OCI-LY1 (cell line): ENCODE measurements at regions not wholly inside any gene's neighbourhood (a gene's known extent, or its start where the extent isn't known, plus 50 kb on each side); places are given as distances from the start of the nearest gene placed in this dataset.

Source experiments
- H2AFZ ChIP-seq: fragments of 200-600 bp; sonication (generic), shearing (Covaris generic); 2 replicates; pipeline ENCODE4 v1.6.0; 2014; ENCODE audit warnings: antibody characterized with exemption, mild to moderate bottlenecking, low read length
- H3F3A ChIP-seq: fragments of 200-600 bp; sonication (generic), shearing (Covaris generic); 2 replicates; pipeline ENCODE4 v1.6.0; 2014; ENCODE audit warnings: mild to moderate bottlenecking, antibody characterized with exemption, low read length, moderate library complexity; ENCODE audit not compliant: insufficient read depth
- H3K27ac ChIP-seq: fragments of 200-600 bp; sonication (generic); 2 replicates; pipeline ENCODE4 v1.5.1; 2014; ENCODE audit warnings: low read length, mixed run types, mild to moderate bottlenecking, low read depth; ENCODE audit not compliant: poor library complexity, severe bottlenecking
- H3K27me3 ChIP-seq: fragments of 200-600 bp; sonication (generic); 2 replicates; pipeline ENCODE4 v1.6.0; 2014; ENCODE audit warnings: antibody characterized with exemption, mild to moderate bottlenecking, low read length, moderate library complexity; ENCODE audit not compliant: insufficient read depth
- H3K36me3 ChIP-seq: fragments of 200-600 bp; sonication (generic); 2 replicates; pipeline ENCODE4 v1.6.1; 2014; ENCODE audit warnings: mild to moderate bottlenecking, antibody characterized with exemption, low read length, moderate library complexity, mixed read lengths; ENCODE audit not compliant: insufficient read depth
- H3K4me1 ChIP-seq: fragments of 200-600 bp; sonication (generic); 2 replicates; pipeline ENCODE4 v1.5.1; 2014; ENCODE audit warnings: mild to moderate bottlenecking, low read length, moderate library complexity; ENCODE audit not compliant: insufficient read depth, severe bottlenecking
- H3K4me2 ChIP-seq: fragments of 200-600 bp; sonication (generic), shearing (Covaris generic); 2 replicates; pipeline ENCODE4 v1.6.1; 2014; ENCODE audit warnings: low read length
- H3K4me3 ChIP-seq: fragments of 200-600 bp; sonication (generic); 2 replicates; pipeline ENCODE4 v1.5.1; 2014; ENCODE audit warnings: low read length, low read depth, mild to moderate bottlenecking, mixed read lengths; ENCODE audit not compliant: poor library complexity, severe bottlenecking
- H3K79me2 ChIP-seq: fragments of 200-600 bp; shearing (Covaris generic); 2 replicates; pipeline ENCODE4 v1.6.1; 2016; ENCODE audit warnings: mixed run types, low read length, mixed read lengths; ENCODE audit not compliant: insufficient read depth
- H3K9ac ChIP-seq: fragments of 200-600 bp; sonication (generic), shearing (Covaris generic); 2 replicates; pipeline ENCODE4 v1.6.1; 2014; ENCODE audit warnings: mild to moderate bottlenecking, low read length, mixed read lengths
- H3K9me2 ChIP-seq: fragments of 200-600 bp; sonication (generic), shearing (Covaris generic); 2 replicates; pipeline ENCODE4 v1.6.1; 2014; ENCODE audit warnings: low read depth, mild to moderate bottlenecking, low read length, mixed read lengths
- H3K9me3 ChIP-seq: fragments of 200-600 bp; shearing (Covaris generic); 2 replicates; pipeline ENCODE4 v1.6.1; 2014; ENCODE audit warnings: low read length, mixed read lengths
- H4K20me1 ChIP-seq: fragments of 200-600 bp; sonication (generic), shearing (Covaris generic); 2 replicates; pipeline ENCODE4 v1.6.0; 2016; ENCODE audit warnings: mild to moderate bottlenecking, low read length; ENCODE audit not compliant: insufficient read depth
- CTCF ChIP-seq: fragments of 200-600 bp; sonication (generic), shearing (Covaris generic); IDR thresholded peaks from 2 replicates; pipeline ENCODE4 v1.5.1; 2017; ENCODE audit warnings: mild to moderate bottlenecking, antibody characterized with exemption, low read length, moderate library complexity, mixed read lengths
- EZH2 ChIP-seq: fragments of 200-600 bp; sonication (generic), shearing (Covaris generic); IDR thresholded peaks from 2 replicates; pipeline ENCODE4 v1.8.0; 2017; ENCODE audit warnings: borderline replicate concordance, mixed run types, mild to moderate bottlenecking, antibody characterized with exemption, low read length, moderate library complexity, mixed read lengths

GRCh38 chrX:139186991-139187390 lies 343.5 kb upstream of the F9 start:
- Histone ChIP-seq H3F3A (no peaks in the 10 kb centered on the region), H2AFZ (no peak overlapping the region), H3K27ac (no peak overlapping the region), H3K4me1 (no peaks in the 10 kb centered on the region), H3K9ac (no peak overlapping the region), H3K36me3 (no peaks in the 10 kb centered on the region), H4K20me1 (no peaks in the 10 kb centered on the region), H3K9me2 (no peaks in the 10 kb centered on the region), H3K4me2 (no peak overlapping the region), H3K79me2 (no peaks in the 10 kb centered on the region), H3K9me3 (no peaks in the 10 kb centered on the region), H3K4me3 (no peak overlapping the region), H3K27me3 (no peaks in the 10 kb centered on the region)
- no peak for TF ChIP-seq EZH2
- no peak for TF ChIP-seq CTCF

- no peaks in the 10 kb centered on the region for H3K79me2 ChIP-seq
- H3K9me2 ChIP-seq, result no peaks in the 10 kb centered on the region
- no peaks in the 10 kb centered on the region for H4K20me1 ChIP-seq
- H3K4me1 ChIP-seq, result no peaks in the 10 kb centered on the region
- no peak overlapping the region for H3K4me2 ChIP-seq
- H3K9ac ChIP-seq, result no peak overlapping the region
- H3K36me3 ChIP-seq, result no peaks in the 10 kb centered on the region
- H3K27ac ChIP-seq, result no peak overlapping the region
- no peak overlapping the region for H3K4me3 ChIP-seq
- TF ChIP-seq CTCF (no peak), EZH2 (no peak)
- no peaks in the 10 kb centered on the region for H3K27me3 ChIP-seq
- no peak overlapping the region for H2AFZ ChIP-seq
- no peaks in the 10 kb centered on the region for H3K9me3 ChIP-seq
- no peaks in the 10 kb centered on the region for H3F3A ChIP-seq
These were observed 350.9 kb upstream of the F9 start for GRCh38 chrX:139179592-139179991.

- Histone ChIP-seq H3K4me1 (no peaks in the 10 kb centered on the region), H3K27me3 (no peaks in the 10 kb centered on the region), H3K27ac (no peak overlapping the region), H3K4me2 (no peak overlapping the region), H3K4me3 (no peak overlapping the region), H3K9me3 (no peaks in the 10 kb centered on the region), H3F3A (no peaks in the 10 kb centered on the region), H3K36me3 (no peaks in the 10 kb centered on the region), H2AFZ (no peak overlapping the region), H4K20me1 (no peaks in the 10 kb centered on the region), H3K9me2 (no peaks in the 10 kb centered on the region), H3K9ac (no peak overlapping the region), H3K79me2 (no peaks in the 10 kb centered on the region)
- TF ChIP-seq EZH2, result no peak
- no peak for TF ChIP-seq CTCF
These were observed 351.6 kb upstream of the F9 start for GRCh38 chrX:139178980-139179379.
